GM12878 (cell line): ENCODE measurements at regions not wholly inside any gene's neighbourhood (a gene's known extent, or its start where the extent isn't known, plus 50 kb on each side); places are given as distances from the start of the nearest gene placed in this dataset.

Experiments used
- CEBPB ChIP-seq, 2 experiments: fragments of 150-350 bp in 1 of 2; IDR thresholded peaks; 2 replicates each; pipeline ENCODE4 v1.6.1; 2012 to 2014; ENCODE audit warnings: low read depth in 2 of 2, low read length in 2 of 2, borderline replicate concordance in 1 of 2, inconsistent platforms in 1 of 2
- CTCF ChIP-seq, 3 experiments: IDR thresholded peaks in 2 of 3; conservative IDR thresholded peaks in 1 of 3; 2 replicates each; pipeline ENCODE4 v1.5.1; 2011; ENCODE audit warnings: low read depth in 3 of 3, low read length in 3 of 3, mild to moderate bottlenecking in 3 of 3, control low read depth in 2 of 3, moderate library complexity in 2 of 3, inconsistent platforms in 1 of 3, mixed read lengths in 1 of 3; ENCODE audit not compliant: control insufficient read depth in 2 of 3, insufficient read depth in 1 of 3; ENCODE audit errors: extremely low read depth in 1 of 3
- EP300 ChIP-seq, 2 experiments: fragments of 150-350 bp in 1 of 2; IDR thresholded peaks; 2 replicates each; pipeline ENCODE4 v1.6.1; 2011 to 2012; ENCODE audit warnings: low read depth in 2 of 2, low read length in 2 of 2, borderline replicate concordance in 1 of 2, improper control_type of control experiment in 1 of 2, inconsistent platforms in 1 of 2; ENCODE audit not compliant: control insufficient read depth in 1 of 2
- JUNB ChIP-seq: IDR thresholded peaks from 2 replicates; pipeline ENCODE4 v1.6.1; 2016; ENCODE audit warnings: antibody characterized with exemption, mild to moderate bottlenecking
- NR2F1 ChIP-seq: fragments of 450-650 bp; conservative IDR thresholded peaks from 2 replicates; pipeline ENCODE4 v1.6.1; 2017; ENCODE audit warnings: mild to moderate bottlenecking
- RAD51 ChIP-seq: fragments of 450-650 bp; IDR thresholded peaks from 2 replicates; pipeline ENCODE4 v1.6.1; 2016; ENCODE audit warnings: moderate library complexity, mild to moderate bottlenecking, inconsistent platforms
- RCOR1 ChIP-seq: conservative IDR thresholded peaks from 2 replicates; pipeline ENCODE4 v1.6.1; 2012; ENCODE audit warnings: low read depth, low read length, improper control_type of control experiment
- RELA ChIP-seq: fragments of 450-650 bp; IDR thresholded peaks from 2 replicates; pipeline ENCODE4 v1.8.0; 2014; ENCODE audit warnings: borderline replicate concordance; ENCODE audit not compliant: partially characterized antibody
- REST ChIP-seq: IDR thresholded peaks from 2 replicates; pipeline ENCODE4 v1.6.1; 2012; ENCODE audit warnings: mild to moderate bottlenecking, low read depth, low read length
- USF2 ChIP-seq: IDR thresholded peaks from 2 replicates; pipeline ENCODE4 v1.6.1; 2011; ENCODE audit warnings: low read depth, low read length, improper control_type of control experiment, borderline replicate concordance

GRCh38 chr2:186059096-186059495, 320.5 kb downstream of the FSIP2 start:
- TF ChIP-seq REST = no peak
- no peak for TF ChIP-seq NR2F1
- TF ChIP-seq RELA = no peak
- no peak for TF ChIP-seq CEBPB (IDR thresholded peaks at IDR 0.05; ENCODE audit: borderline replicate concordance in 1 of 2, low read depth in 2 of 2, low read length in 2 of 2)
- TF ChIP-seq USF2 = no peak
- no peak for TF ChIP-seq EP300 (IDR thresholded peaks at IDR 0.05; ENCODE audit: borderline replicate concordance in 1 of 2, control insufficient read depth in 1 of 2, low read depth in 2 of 2, low read length in 2 of 2)
- no peak for TF ChIP-seq CTCF (IDR thresholded peaks at IDR 0.05 in 2 of 3, conservative IDR thresholded peaks at IDR 0.05 in 1 of 3; ENCODE audit: control insufficient read depth in 2 of 3, extremely low read depth in 1 of 3, insufficient read depth in 1 of 3, low read depth in 3 of 3, low read length in 3 of 3)
- TF ChIP-seq RAD51 = no peak
- TF ChIP-seq JUNB = no peak
- TF ChIP-seq RCOR1 = no peak
